Neural progenitor cell (in vitro differentiated cells): ENCODE measurements at regions not wholly inside any gene's neighbourhood (a gene's known extent, or its start where the extent isn't known, plus 50 kb on each side); places are given as distances from the start of the nearest gene placed in this dataset.

Source experiments
- DNase-seq: peaks from one replicate; pipeline ENCODE4 v3.0.0-alpha.2; 2016; ENCODE audit warnings: low spot score
- H2AFZ ChIP-seq: fragments of 200-600 bp; sonication (generic); replicated peaks from 2 replicates; pipeline ENCODE4 v1.6.1; 2016; ENCODE audit warnings: antibody characterized with exemption
- H3F3A ChIP-seq: fragments of 200-600 bp; sonication (generic); 2 replicates; pipeline ENCODE4 v1.6.1; 2016; ENCODE audit warnings: antibody characterized with exemption, low read depth
- H3K27ac ChIP-seq: fragments of 200-600 bp; sonication (generic); 2 replicates; pipeline ENCODE4 v1.5.1; 2016; ENCODE audit warnings: mild to moderate bottlenecking
- H3K27me3 ChIP-seq: fragments of 200-600 bp; sonication (generic); 2 replicates; pipeline ENCODE4 v1.6.1; 2016; ENCODE audit warnings: mild to moderate bottlenecking, moderate library complexity
- H3K36me3 ChIP-seq: fragments of 200-600 bp; sonication (generic); 2 replicates; pipeline ENCODE4 v1.5.1; 2016
- H3K4me1 ChIP-seq: fragments of 200-600 bp; sonication (generic); 2 replicates; pipeline ENCODE4 v1.6.1; 2016; ENCODE audit warnings: mixed run types
- H3K4me2 ChIP-seq: fragments of 200-600 bp; sonication (generic); 2 replicates; pipeline ENCODE4 v1.6.1; 2016
- H3K4me3 ChIP-seq: fragments of 200-600 bp; sonication (generic); 2 replicates; pipeline ENCODE4 v1.5.1; 2016
- H3K79me2 ChIP-seq: fragments of 200-600 bp; sonication (generic); 2 replicates; pipeline ENCODE4 v1.6.1; 2016; ENCODE audit warnings: low read depth
- H3K9ac ChIP-seq: fragments of 200-600 bp; sonication (generic); 2 replicates; pipeline ENCODE4 v1.6.1; 2016
- H3K9me3 ChIP-seq: fragments of 200-600 bp; sonication (generic); 2 replicates; pipeline ENCODE4 v1.5.1; 2016; ENCODE audit warnings: low read depth
- H4K20me1 ChIP-seq: fragments of 200-600 bp; sonication (generic); 2 replicates; pipeline ENCODE4 v1.6.1; 2016; ENCODE audit warnings: low read depth
- H3K27ac Mint-ChIP-seq: 3 replicates; pipeline ENCODE4 v1.8.0; 2021; ENCODE audit warnings: mixed read lengths
- H3K27me3 Mint-ChIP-seq: 2 replicates; pipeline ENCODE4 v1.8.0; 2022; ENCODE audit warnings: low read depth, mild to moderate bottlenecking, inconsistent platforms, moderate library complexity, mixed read lengths; ENCODE audit not compliant: insufficient read depth
- H3K36me3 Mint-ChIP-seq: 3 replicates; pipeline ENCODE4 v1.8.0; 2021; ENCODE audit warnings: mixed read lengths
- H3K4me1 Mint-ChIP-seq: 3 replicates; pipeline ENCODE4 v1.8.0; 2021; ENCODE audit warnings: mixed read lengths
- H3K4me3 Mint-ChIP-seq: 3 replicates; pipeline ENCODE4 v1.8.0; 2021; ENCODE audit warnings: mild to moderate bottlenecking, moderate library complexity, mixed read lengths
- H3K9me3 Mint-ChIP-seq: 3 replicates; pipeline ENCODE4 v1.8.0; 2020; ENCODE audit warnings: mixed read lengths
- CTCF ChIP-seq: fragments of 200-600 bp; sonication (generic); IDR thresholded peaks from 2 replicates; pipeline ENCODE4 v1.5.1; 2017; ENCODE audit warnings: antibody characterized with exemption, mild to moderate bottlenecking
- EZH2 ChIP-seq: fragments of 200-600 bp; sonication (generic); IDR thresholded peaks from 2 replicates; pipeline ENCODE4 v1.6.1; 2017; ENCODE audit warnings: antibody characterized with exemption, mild to moderate bottlenecking, moderate library complexity
- EZH2phosphoT487 ChIP-seq: fragments of 200-600 bp; sonication (generic); IDR thresholded peaks from 2 replicates; pipeline ENCODE4 v1.6.1; 2017; ENCODE audit warnings: antibody characterized with exemption

DNA sequence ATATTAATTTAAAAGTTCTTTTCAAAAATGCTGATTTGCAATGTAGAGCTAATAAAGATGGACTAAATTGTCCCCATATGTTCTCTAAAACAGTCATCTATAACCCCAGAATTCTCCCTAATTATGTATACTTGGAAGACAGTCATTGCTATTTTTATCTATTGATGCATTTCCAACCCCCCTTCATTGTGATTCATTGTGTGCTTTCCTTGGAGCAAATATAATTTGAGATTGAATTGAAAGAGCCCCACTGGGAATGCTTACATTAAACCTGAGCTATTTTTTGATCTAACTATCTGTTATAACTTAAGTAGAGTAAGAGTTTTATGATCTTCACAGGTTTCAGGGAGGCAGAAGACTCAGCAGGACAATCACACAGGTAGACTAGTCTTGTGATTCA, 73.7 kb upstream of the PTCHD4 start:
- Histone ChIP-seq H3K4me1 (no peaks in the 10 kb centered on the region), H3K9ac (no peak overlapping the region), H3K27me3 (no peaks in the 10 kb centered on the region), H3K9me3 (no peaks in the 10 kb centered on the region), H3K79me2 (no peaks in the 10 kb centered on the region), H3K36me3 (no peaks in the 10 kb centered on the region), H3K4me3 (no peak overlapping the region), H3K27ac (no peak overlapping the region), H3K4me2 (no peak overlapping the region), H4K20me1 (no peaks in the 10 kb centered on the region), H2AFZ (no peak overlapping the region), H3F3A (no peaks in the 10 kb centered on the region)
- Mint-ChIP-seq H3K4me3 (no peak overlapping the region), H3K36me3 (no peaks in the 10 kb centered on the region), H3K9me3 (no peaks in the 10 kb centered on the region), H3K4me1 (no peaks in the 10 kb centered on the region), H3K27me3 (peaks cover 2% of the 10 kb centered on the region), H3K27ac (no peak overlapping the region)
- no peak for DNase-seq
- TF ChIP-seq EZH2phosphoT487, result no peak
- TF ChIP-seq CTCF, result no peak
- no peak for TF ChIP-seq EZH2

GRCh38 chr6:48183811-48184605, 73.0 kb upstream of the PTCHD4 start:
- H3K4me2 ChIP-seq, result no peak overlapping the region
- H3K36me3 Mint-ChIP-seq, result no peaks in the 10 kb centered on the region
- no peak overlapping the region for H3K4me3 ChIP-seq
- no peaks in the 10 kb centered on the region for H3K9me3 ChIP-seq
- H3K9me3 Mint-ChIP-seq, result no peaks in the 10 kb centered on the region
- no peaks in the 10 kb centered on the region for H4K20me1 ChIP-seq
- H3K27ac ChIP-seq, result no peak overlapping the region
- H3K4me1 ChIP-seq, result no peaks in the 10 kb centered on the region
- TF ChIP-seq EZH2phosphoT487, result no peak
- TF ChIP-seq CTCF, result no peak
- no peak for TF ChIP-seq EZH2
- no peaks in the 10 kb centered on the region for H3K36me3 ChIP-seq
- H3F3A ChIP-seq, result no peaks in the 10 kb centered on the region
- no peaks in the 10 kb centered on the region for H3K79me2 ChIP-seq
- no peaks in the 10 kb centered on the region for H3K4me1 Mint-ChIP-seq
- no peak overlapping the region for H3K4me3 Mint-ChIP-seq
- H2AFZ ChIP-seq, result no peak overlapping the region
- H3K27me3 ChIP-seq, result no peaks in the 10 kb centered on the region
- H3K27me3 Mint-ChIP-seq, result peaks cover 2% of the 10 kb centered on the region
- no peak overlapping the region for H3K9ac ChIP-seq
- no peak for DNase-seq
- no peak overlapping the region for H3K27ac Mint-ChIP-seq

GRCh38 chr6:48183178-48183577, 72.2 kb upstream of the PTCHD4 start:
- H3K36me3 Mint-ChIP-seq, result no peaks in the 10 kb centered on the region
- Histone ChIP-seq H4K20me1 (no peaks in the 10 kb centered on the region), H3K4me2 (no peak overlapping the region), H3K4me1 (no peaks in the 10 kb centered on the region), H3K27me3 (no peaks in the 10 kb centered on the region), H3K79me2 (no peaks in the 10 kb centered on the region), H3K9me3 (no peaks in the 10 kb centered on the region), H3K27ac (no peak overlapping the region), H3K4me3 (no peak overlapping the region), H3F3A (no peaks in the 10 kb centered on the region), H2AFZ (no peak overlapping the region), H3K9ac (no peak overlapping the region), H3K36me3 (no peaks in the 10 kb centered on the region)
- H3K9me3 Mint-ChIP-seq, result no peaks in the 10 kb centered on the region
- H3K4me1 Mint-ChIP-seq, result no peaks in the 10 kb centered on the region
- H3K27me3 Mint-ChIP-seq, result peaks cover 2% of the 10 kb centered on the region
- no peak for DNase-seq
- TF ChIP-seq EZH2, result no peak
- H3K27ac Mint-ChIP-seq, result no peak overlapping the region
- H3K4me3 Mint-ChIP-seq, result no peak overlapping the region

GRCh38 chr6:48178700-48179099, 67.7 kb upstream of the PTCHD4 start:
- no peak for TF ChIP-seq EZH2
- TF ChIP-seq CTCF, result no peak
- TF ChIP-seq EZH2phosphoT487, result no peak
- Mint-ChIP-seq H3K36me3 (no peaks in the 10 kb centered on the region), H3K4me3 (no peak overlapping the region), H3K4me1 (no peaks in the 10 kb centered on the region), H3K9me3 (no peaks in the 10 kb centered on the region), H3K27ac (no peak overlapping the region), H3K27me3 (peaks cover 2% of the 10 kb centered on the region)
- H3F3A ChIP-seq, result no peaks in the 10 kb centered on the region
- no peak overlapping the region for H3K9ac ChIP-seq
- no peaks in the 10 kb centered on the region for H3K79me2 ChIP-seq
- H3K27ac ChIP-seq, result no peak overlapping the region
- no peaks in the 10 kb centered on the region for H3K36me3 ChIP-seq
- no peaks in the 10 kb centered on the region for H3K4me1 ChIP-seq
- H3K4me3 ChIP-seq, result no peak overlapping the region
- H4K20me1 ChIP-seq, result no peaks in the 10 kb centered on the region
- no peaks in the 10 kb centered on the region for H3K9me3 ChIP-seq
- no peaks in the 10 kb centered on the region for H3K27me3 ChIP-seq
- no peak for DNase-seq
- no peak overlapping the region for H3K4me2 ChIP-seq
- no peak overlapping the region for H2AFZ ChIP-seq
